ENCODE measurements at regions not wholly inside any gene's neighbourhood (a gene's known extent, or its start where the extent isn't known, plus 50 kb on each side); places are given as distances from the start of the nearest gene placed in this dataset.

- no peaks in the 10 kb centered on the region for H3K79me1 ChIP-seq (ENCODE audit: low read depth, low read length)
- no peak overlapping the region for H3K14ac ChIP-seq (ENCODE audit: insufficient read length)
- H3K27ac ChIP-seq (ENCODE audit: low read depth, low read length) = no peak overlapping the region
- H4K5ac ChIP-seq (ENCODE audit: insufficient read length, low read depth, low read length) = no peak overlapping the region
- DNase-seq (ENCODE audit: low read depth in 1 of 2, low spot score in 2 of 2) (no peak), FAIRE-seq (no peak)
- WGBS, 2 experiments (ENCODE audit: extremely low coverage in 1 of 2, insufficient coverage in 1 of 2, insufficient read length in 1 of 2, insufficient replicate concordance in 2 of 2, low coverage in 1 of 2, low lambda C conversion rate in 2 of 2, missing lambda C conversion rate in 1 of 2) = 69% methylated on average over 4 of the region's 4 CpGs; no CpG with 5 or more reads in 1 of the 2 experiments
- no peak overlapping the region for H2BK5ac ChIP-seq (ENCODE audit: low read depth, low read length)
- no peak overlapping the region for H3K56ac ChIP-seq (replicated peaks; ENCODE audit: insufficient read length, low read depth, low read length)
- no peak overlapping the region for H2AK5ac ChIP-seq (ENCODE audit: low read depth, low read length)
- TF ChIP-seq KDM5A (IDR thresholded peaks at IDR 0.05; ENCODE audit: low read length) = no peak
- no peak for TF ChIP-seq RFX5 (IDR thresholded peaks at IDR 0.05; ENCODE audit: borderline replicate concordance, low read depth, low read length)
- TF ChIP-seq SP4 (IDR thresholded peaks at IDR 0.05; ENCODE audit: low read length) = no peak
- no peak for TF ChIP-seq ZNF274 (IDR thresholded peaks at IDR 0.05; ENCODE audit: borderline replicate concordance, extremely low read depth, low read length)
- no peak for TF ChIP-seq ASH2L (IDR thresholded peaks at IDR 0.05; ENCODE audit: low read length)
- no peak for TF ChIP-seq CEBPB (IDR thresholded peaks at IDR 0.05; ENCODE audit: low read depth, low read length)
- no peak for TF ChIP-seq CTCF (IDR thresholded peaks at IDR 0.05; ENCODE audit: control extremely low read depth in 1 of 3, insufficient read depth in 1 of 3, low read depth in 1 of 3, low read length in 3 of 3)
- H4K8ac ChIP-seq (ENCODE audit: extremely low read depth, insufficient read depth, low read length) = no peak overlapping the region
- H3K18ac ChIP-seq (ENCODE audit: extremely low read depth, low read length) = no peak overlapping the region
- no peak overlapping the region for H3K4me3 ChIP-seq (ENCODE audit: extremely low read depth in 1 of 4, insufficient read depth in 2 of 4, low read depth in 3 of 4, low read length in 4 of 4)
- H2BK120ac ChIP-seq (replicated peaks; ENCODE audit: low read depth, low read length) = no peak overlapping the region
- H3K9ac ChIP-seq (replicated peaks in 1 of 4; ENCODE audit: extremely low read depth in 1 of 4, low read depth in 3 of 4, low read length in 3 of 4) = no peak overlapping the region
- no peak overlapping the region for H3K4me2 ChIP-seq (ENCODE audit: insufficient read depth in 1 of 2, low read depth in 2 of 2, low read length in 2 of 2)
- no peaks in the 10 kb centered on the region for H3K27me3 ChIP-seq (replicated peaks in 1 of 4; ENCODE audit: control insufficient read depth in 3 of 4, extremely low read depth in 1 of 4, insufficient read depth in 3 of 4, low read length in 3 of 4)
- H2AFZ ChIP-seq (ENCODE audit: low read length) = no peak overlapping the region
- POLR2A ChIA-PET (ENCODE audit: partially characterized antibody) = no interaction called here
- no peaks in the 10 kb centered on the region for H4K20me1 ChIP-seq (replicated peaks in 1 of 2; ENCODE audit: control insufficient read depth in 1 of 2, insufficient read depth in 2 of 2, low read length in 2 of 2)
- no peaks in the 10 kb centered on the region for H3K23me2 ChIP-seq (ENCODE audit: low read depth, low read length)
- CTCF ChIA-PET (ENCODE audit: partially characterized antibody) = no interaction called here
- H3K79me2 ChIP-seq (ENCODE audit: control insufficient read depth in 1 of 2, insufficient read depth in 2 of 2, low read length in 2 of 2) = no peaks in the 10 kb centered on the region
- peaks cover 0 to 3% (median 0%) of the 10 kb centered on the region in 4 experiments; a peak in 1 of 7 replicates for H3K4me1 ChIP-seq (replicated peaks in 1 of 4; ENCODE audit: control insufficient read depth in 3 of 4, insufficient read depth in 4 of 4, low read length in 3 of 4)
- no peak overlapping the region for H4K91ac ChIP-seq (replicated peaks; ENCODE audit: insufficient read length, low read length)
- H2BK12ac ChIP-seq (ENCODE audit: low read depth, low read length) = no peak overlapping the region
- no peak overlapping the region for H3K4ac ChIP-seq (replicated peaks; ENCODE audit: insufficient read length, low read depth, low read length)
- no peaks in the 10 kb centered on the region for H3K9me3 ChIP-seq (ENCODE audit: insufficient read depth in 2 of 2, low read depth in 1 of 2, low read length in 1 of 2)
- no peak overlapping the region for H2BK15ac ChIP-seq (ENCODE audit: low read length)
- H3K36me3 ChIP-seq (ENCODE audit: control insufficient read depth in 2 of 4, insufficient read depth in 4 of 4, low read length in 3 of 4) = no peaks in the 10 kb centered on the region
- no peak overlapping the region for H3K23ac ChIP-seq (ENCODE audit: insufficient read length)
- H2BK20ac ChIP-seq (ENCODE audit: low read length) = no peak overlapping the region
These were observed 318.9 kb downstream of the HS3ST3B1 start for GRCh38 chr17:14619821-14620220.

All from H1 (cell line).